Fibroblast of skin of left biceps (primary cell): ENCODE measurements at regions not wholly inside any gene's neighbourhood (a gene's known extent, or its start where the extent isn't known, plus 50 kb on each side); places are given as distances from the start of the nearest gene placed in this dataset.
"Not testable (repeated sequence)": the region's sequence is repeated elsewhere in the genome, so short reads cannot be mapped to it uniquely, and the experiment has no call there.

ENCODE experiments used
- DNase-seq, 2 experiments: peaks; one replicate each; pipeline ENCODE4 v3.0.0-alpha.2; 2013; ENCODE audit warnings: low read depth in 2 of 2

GRCh38 chr10:22086730-22087401 is 83.3 kb upstream of the DNAJC1 start:
- peak; percentile 12 to 22 for DNase-seq

- DNase-seq: not testable (repeated sequence)
These were observed 76.4 kb upstream of the DNAJC1 start for GRCh38 chr10:22079921-22080320.

GRCh38 chr10:22071332-22071731 is 67.8 kb upstream of the DNAJC1 start:
- no peak for DNase-seq

GRCh38 chr10:22067091-22067490 is 63.6 kb upstream of the DNAJC1 start:
- no peak for DNase-seq

- not testable (repeated sequence) for DNase-seq
These were observed 57.5 kb upstream of the DNAJC1 start for GRCh38 chr10:22060984-22061383.

GRCh38 chr10:22058201-22058600 is 54.7 kb upstream of the DNAJC1 start:
- no peak for DNase-seq

GRCh38 chr10:22054961-22055360 is 51.4 kb upstream of the DNAJC1 start:
- no peak for DNase-seq
